GM18505 (cell line): ENCODE measurements at regions not wholly inside any gene's neighbourhood (a gene's known extent, or its start where the extent isn't known, plus 50 kb on each side); places are given as distances from the start of the nearest gene placed in this dataset.
A peak's percentile ranks its signal among the peaks of the same experiment; 100 is the strongest.
"Not testable (repeated sequence)": the region's sequence is repeated elsewhere in the genome, so short reads cannot be mapped to it uniquely, and the experiment has no call there.

Source experiments
- ATAC-seq: cut with Tn5 transposase; IDR thresholded peaks from one replicate; pipeline ENCODE4 v1.9.1; 2021; ENCODE audit not compliant: unreplicated experiment
- POLR2A ChIP-seq: IDR thresholded peaks from 4 replicates; pipeline ENCODE4 v1.6.1; 2011; ENCODE audit warnings: borderline replicate concordance; ENCODE audit not compliant: insufficient read depth, insufficient read length; ENCODE audit errors: extremely low read depth

DNA sequence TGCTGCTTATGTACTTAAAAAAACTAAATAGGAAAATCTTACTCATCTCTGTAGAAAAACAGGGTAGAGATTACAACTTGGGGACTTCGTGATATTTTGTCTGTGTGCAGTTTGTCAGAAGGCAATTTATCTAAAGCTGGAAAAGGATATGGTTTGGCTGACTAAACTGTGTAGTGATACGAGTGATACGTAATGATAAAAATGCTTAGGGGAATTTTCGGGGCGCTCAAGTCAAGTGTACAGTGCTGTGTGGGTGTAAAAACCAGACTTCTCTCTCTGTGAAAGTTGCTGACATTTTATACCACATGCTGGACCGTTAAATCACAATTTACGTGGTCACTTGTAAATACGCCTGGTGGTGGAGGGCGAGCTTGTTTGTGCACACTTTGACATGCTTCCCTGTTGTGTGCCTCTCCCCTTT, 221.7 kb downstream of the KCNRG start:
- peak; percentile 92 for ATAC-seq
- TF ChIP-seq POLR2A: no peak

DNA sequence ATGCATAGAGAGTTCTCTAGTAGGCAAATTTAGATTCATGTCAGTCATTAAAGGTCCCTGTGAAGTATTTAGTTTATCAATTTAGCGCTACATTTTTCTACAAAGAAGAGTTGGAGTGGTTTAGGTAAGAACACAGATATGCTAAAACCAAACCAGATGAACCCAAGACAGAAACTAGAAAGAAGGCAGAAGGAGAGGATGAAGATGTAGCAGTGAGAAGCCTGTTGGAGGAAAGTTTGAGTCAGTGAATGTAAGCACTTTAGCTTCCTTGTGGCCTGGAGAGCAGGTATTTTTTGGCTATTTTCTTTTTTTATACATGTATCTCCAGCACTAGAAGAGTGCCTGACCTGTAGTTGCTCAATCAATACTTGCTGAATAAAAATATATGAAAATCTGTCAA, 223.7 kb downstream of the KCNRG start:
- ATAC-seq: no peak
- TF ChIP-seq POLR2A: no peak

DNA sequence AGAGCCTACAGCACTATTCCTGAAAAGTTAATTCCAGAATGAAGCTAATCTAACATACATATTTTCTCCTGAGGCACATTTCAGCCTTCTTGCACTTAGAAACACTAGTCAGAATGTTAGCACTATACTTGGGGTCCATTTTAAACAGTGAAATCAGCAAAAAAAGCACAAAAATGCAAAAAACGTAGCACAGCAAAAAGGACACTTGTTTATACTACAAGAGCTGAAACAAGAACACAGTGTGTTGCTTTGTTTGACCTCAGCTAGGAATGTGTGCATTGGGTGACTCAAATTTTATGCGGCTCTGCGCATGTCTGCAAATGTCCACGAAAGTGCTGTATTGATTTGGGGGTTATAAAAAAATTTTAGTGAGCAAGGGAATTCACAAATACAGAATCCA, 226.2 kb downstream of the KCNRG start:
- no peak for TF ChIP-seq POLR2A
- no peak for ATAC-seq

DNA sequence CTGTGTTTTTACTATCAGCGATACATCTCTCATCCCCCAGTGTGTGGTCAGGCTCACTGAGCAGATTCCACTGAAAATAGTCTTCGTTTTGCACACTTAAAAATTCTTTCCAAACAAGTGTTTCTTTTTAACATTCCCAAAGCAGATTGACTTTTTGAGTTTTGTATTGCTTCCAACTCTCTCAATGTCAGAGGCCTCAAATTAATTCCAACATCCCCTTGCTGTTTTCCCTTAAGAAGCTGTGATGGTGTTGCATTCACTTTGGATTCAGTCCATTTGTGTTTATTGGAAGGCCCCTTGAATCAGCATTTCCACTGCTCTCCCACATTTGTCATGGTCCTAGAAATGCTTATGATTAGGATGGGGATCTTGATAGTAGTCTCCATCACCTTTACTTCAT, 228.7 kb downstream of the KCNRG start:
- ATAC-seq: no peak
- TF ChIP-seq POLR2A: no peak

DNA sequence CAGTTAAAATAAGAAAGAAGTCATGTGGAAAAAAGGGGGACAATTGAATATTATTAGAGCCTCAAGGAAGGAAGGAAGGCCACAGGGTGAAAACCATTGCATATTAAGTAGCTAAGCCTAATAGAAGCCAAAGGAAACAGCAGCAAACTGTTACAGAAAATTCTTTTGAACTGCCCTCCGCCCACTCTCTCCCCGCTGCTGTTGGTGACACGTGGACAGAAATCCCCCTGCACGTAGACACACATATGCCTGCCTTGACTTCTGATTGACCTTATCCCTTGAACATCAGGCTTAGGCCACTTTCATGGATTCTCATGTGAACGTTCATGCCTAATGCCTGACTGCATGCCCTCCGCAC, 229.1 kb downstream of the KCNRG start:
- no peak for TF ChIP-seq POLR2A
- ATAC-seq: no peak

DNA sequence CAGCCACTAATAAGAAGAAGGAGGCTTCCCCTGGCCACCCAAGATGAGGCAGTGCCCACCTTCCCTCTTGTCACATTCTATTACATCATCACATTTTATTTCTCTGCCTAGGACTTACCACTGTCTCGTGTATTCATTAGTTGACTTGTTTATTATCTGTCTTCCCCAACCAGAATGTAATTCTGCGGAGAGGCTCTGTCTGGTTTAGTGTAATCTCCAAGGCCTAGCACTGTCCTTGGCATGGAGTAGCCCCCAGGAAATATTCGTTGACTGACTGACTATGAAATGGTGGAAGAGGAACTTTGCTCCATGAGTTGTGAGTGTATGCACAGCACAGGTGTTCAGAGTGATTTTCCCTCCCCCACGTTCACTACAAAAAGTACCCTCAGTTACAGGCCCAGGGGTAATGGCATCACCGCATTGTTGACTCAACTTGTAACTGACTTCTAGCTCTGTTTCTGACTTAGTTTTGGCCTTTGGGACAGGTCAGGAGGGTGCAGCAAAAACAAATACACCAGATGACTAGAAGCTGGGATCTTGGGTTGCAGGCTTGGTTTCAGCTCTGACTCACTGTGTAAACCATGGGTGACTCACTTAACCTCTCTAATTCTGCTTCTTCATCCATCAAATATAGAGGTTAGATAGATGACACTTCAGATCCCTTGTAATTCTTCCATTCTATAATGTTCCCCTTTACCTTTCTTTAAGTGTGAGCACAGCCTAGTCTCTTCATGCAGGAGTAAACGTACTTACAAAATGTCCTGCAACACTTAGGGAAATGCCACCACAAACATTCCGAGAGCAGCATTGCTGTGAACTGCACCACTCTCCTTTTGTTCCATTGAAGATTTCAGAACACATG, 229.7 kb downstream of the KCNRG start:
- no peak for TF ChIP-seq POLR2A
- peak; percentile 94 for ATAC-seq

DNA sequence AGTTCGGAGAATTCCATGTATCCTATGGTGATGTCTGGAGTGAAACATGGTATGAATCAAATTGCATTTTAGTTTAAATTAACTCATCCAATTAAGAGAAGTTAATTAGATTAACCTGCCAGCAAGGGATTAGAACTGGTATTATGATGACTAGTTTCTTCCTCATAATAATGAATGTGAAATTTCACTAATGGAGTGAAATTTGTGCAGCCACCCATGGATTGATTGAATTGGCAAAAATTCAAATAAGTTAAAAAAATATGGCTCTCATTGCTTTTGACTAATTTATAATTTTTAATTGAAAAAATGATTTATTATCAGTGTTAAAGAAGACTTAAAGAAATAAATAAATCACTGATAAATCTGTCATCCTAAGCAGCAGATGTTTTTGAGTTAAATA, 232.0 kb downstream of the KCNRG start:
- no peak for TF ChIP-seq POLR2A
- ATAC-seq: no peak

DNA sequence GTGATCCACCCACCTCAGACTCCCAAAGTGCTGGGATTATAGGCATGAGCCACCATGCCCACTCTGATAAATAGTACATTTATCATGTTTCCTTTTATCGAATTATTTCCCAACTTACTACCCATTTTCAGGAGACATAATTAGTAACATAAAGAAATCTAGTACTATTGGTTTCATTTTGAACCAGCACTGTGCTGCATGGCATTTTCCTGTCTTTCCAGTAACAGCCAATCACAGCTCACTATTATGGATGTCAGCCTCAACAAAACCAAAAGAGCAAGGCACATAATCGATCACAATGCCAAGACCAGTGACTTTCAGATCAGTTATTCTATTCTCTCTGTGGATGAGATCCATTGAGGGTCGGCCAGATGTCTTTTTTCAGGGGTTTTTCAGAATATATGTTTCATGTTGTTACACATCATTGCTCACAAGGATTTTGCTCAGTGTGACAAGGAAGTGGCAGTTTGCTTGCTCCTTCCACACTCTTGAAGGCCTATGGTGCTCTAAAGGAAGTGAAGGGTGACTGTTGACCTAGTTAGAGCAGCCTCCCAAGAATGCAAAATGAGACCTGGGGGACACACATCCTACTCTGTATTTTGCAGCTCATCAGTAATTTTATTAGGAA, 233.4 kb downstream of the KCNRG start:
- TF ChIP-seq POLR2A: no peak

DNA sequence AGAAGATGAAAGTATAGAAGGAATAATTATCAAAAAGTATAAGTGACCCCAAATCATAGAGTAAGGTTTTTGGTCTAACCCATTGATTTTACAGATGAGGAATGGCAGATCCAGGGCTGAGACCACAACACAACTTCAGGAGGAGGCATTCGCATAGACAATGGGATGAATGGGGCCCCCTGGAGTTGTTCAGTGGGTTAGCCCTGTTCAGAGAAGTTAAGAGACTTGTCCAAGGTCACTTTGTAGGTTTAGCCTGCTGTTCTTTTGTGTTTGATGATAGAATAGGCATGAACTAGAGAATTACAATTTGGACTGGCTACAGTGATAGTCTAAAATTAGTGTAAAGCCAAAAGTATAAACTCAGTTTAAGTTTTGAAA, 233.9 kb downstream of the KCNRG start:
- no peak for ATAC-seq
- no peak for TF ChIP-seq POLR2A

More for the DNA sequence above, 233.4 kb downstream of the KCNRG start:
- ATAC-seq: no peak

DNA sequence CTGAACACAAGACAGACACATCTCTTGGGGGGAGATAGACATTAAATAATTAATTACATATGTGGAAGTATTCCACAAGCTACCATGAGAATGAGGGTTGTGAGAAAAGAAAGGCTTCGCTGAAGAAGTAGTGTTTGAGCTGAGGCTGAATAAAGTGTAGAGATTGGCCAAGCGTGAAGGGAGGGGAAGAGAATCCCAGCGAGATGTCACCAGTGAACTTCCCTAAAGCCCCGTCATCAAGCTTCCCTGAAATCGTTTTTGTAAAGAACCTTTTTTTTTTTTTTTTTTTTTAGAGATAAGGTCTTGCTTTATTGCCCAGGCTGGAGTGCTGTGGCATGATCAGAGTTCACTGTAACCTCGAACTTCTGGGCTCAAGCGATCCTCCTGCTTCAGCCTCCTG, 235.2 kb downstream of the KCNRG start:
- no peak for ATAC-seq
- no peak for TF ChIP-seq POLR2A

DNA sequence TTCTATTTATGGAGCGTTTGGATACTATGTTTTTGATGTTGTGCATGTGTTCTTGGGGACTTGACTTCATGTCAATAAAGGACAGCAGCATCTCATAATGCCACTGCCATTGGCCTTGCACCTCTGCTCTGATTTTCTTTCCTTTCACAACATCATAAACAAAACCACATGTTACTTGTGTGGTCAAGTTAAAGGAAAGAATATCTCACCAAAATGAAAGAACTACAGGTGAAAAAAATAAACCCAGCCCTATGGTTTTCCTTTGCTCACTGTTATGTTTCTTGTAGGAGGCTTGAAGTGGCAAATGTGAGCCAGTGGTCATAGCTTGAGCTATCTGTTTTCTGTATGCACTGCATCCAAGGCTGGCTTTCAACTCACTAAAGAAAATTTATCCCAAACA, 240.4 kb downstream of the KCNRG start:
- ATAC-seq: no peak
- no peak for TF ChIP-seq POLR2A

DNA sequence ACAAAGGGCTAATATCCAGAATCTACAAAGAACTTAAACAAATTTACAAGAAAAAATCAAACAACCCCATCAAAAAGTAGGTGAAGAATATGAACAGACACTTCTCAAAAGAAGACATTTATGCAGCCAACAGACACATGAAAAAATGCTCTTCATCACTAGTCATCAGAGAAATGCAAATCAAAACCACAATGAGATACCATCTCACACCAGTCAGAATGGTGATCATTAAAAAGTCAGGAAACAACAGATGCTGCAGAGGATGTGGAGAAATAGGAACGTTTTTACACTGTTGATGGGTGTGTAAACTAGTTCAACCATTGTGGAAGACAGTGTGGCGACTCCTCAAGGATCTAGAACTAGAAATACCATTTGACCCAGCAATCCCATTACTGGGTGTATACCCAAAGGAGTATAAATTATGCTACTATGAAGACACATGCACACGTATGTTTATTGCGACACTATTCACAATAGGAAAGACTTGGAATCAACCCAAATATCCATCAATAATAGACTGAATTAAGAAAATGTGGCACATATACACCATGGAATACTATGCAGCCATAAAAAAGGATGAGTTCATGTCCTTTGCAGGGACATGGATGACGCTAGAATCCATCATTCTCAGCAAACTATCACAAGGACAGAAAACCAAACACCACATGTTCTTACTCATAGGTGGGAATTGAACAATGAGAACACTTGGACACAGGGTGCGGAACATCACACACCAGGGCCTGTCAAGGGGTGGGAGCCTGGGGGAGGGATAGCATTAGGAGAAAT, 241.5 kb downstream of the KCNRG start:
- ATAC-seq: not testable (repeated sequence)

DNA sequence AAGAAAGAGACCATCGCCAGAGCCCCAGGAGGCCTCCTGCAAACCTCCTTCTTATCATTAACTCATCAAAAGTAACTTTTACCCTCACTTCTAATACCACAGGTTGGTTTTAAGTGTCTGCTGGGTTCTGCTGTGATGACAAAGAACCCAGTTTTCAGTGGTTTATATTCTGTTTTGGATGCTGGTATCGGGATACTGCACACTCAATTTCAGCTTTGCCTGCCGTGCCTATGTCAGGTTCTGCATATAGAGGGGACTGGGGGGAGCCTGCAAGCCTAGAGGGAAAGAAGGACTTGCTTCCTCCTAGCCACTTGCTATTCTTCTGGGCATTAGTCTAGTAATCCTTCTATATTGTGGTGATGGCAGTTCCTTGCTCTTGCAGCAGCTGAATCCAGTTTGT, 242.4 kb downstream of the KCNRG start:
- no peak for ATAC-seq
- no peak for TF ChIP-seq POLR2A
